SK-N-SH treated with all-trans-retinoic acid at 6 μM for 48 hours (cell line): ENCODE measurements at regions not wholly inside any gene's neighbourhood (a gene's known extent, or its start where the extent isn't known, plus 50 kb on each side); places are given as distances from the start of the nearest gene placed in this dataset.

ENCODE experiments used
- ATAC-seq: fragments of 200-7000 bp; cut with Tn5 transposase; 3 replicates; pipeline ENCODE4 v1.9.1; 2020; ENCODE audit warnings: mild to moderate bottlenecking, moderate library complexity
- ARNTL ChIP-seq: fragments of 450-650 bp; formaldehyde crosslinking; IDR thresholded peaks from 2 replicates; pipeline ENCODE4 v1.5.0; 2020; ENCODE audit warnings: low read depth, mild to moderate bottlenecking, moderate library complexity, borderline replicate concordance
- BACH2 ChIP-seq: fragments of 250-450 bp; sonication (Bioruptor Pico); IDR thresholded peaks from 2 replicates; pipeline ENCODE4 v1.9.0; 2021; ENCODE audit warnings: mild to moderate bottlenecking, borderline replicate concordance
- CREB5 ChIP-seq: fragments of 250-450 bp; sonication (Bioruptor Pico); IDR thresholded peaks from 2 replicates; pipeline ENCODE4 v1.5.1; 2020; ENCODE audit warnings: low read depth, mild to moderate bottlenecking, moderate library complexity
- CSDC2 ChIP-seq: fragments of 250-450 bp; sonication (Bioruptor Pico); IDR thresholded peaks from 2 replicates; pipeline ENCODE4 v1.5.0; 2020; ENCODE audit warnings: mild to moderate bottlenecking, moderate library complexity
- GLIS3 ChIP-seq: fragments of 250-450 bp; sonication (Bioruptor Pico); IDR thresholded peaks from 2 replicates; pipeline ENCODE4 v1.5.0; 2020; ENCODE audit warnings: mild to moderate bottlenecking, moderate library complexity
- ISL1 ChIP-seq: fragments of 250-450 bp; sonication (Bioruptor Pico); IDR thresholded peaks from 2 replicates; pipeline ENCODE4 v2.1.2; 2022; ENCODE audit warnings: mild to moderate bottlenecking, moderate library complexity
- OSR1 ChIP-seq: fragments of 250-450 bp; sonication (Bioruptor Pico); IDR thresholded peaks from 2 replicates; pipeline ENCODE4 v1.8.0; 2022; ENCODE audit warnings: moderate library complexity, mild to moderate bottlenecking, inconsistent platforms
- PATZ1 ChIP-seq: fragments of 250-450 bp; sonication (Bioruptor Pico); IDR thresholded peaks from 2 replicates; pipeline ENCODE4 v1.8.0; 2020; ENCODE audit warnings: mild to moderate bottlenecking, moderate library complexity, borderline replicate concordance
- PPARA ChIP-seq: fragments of 250-450 bp; sonication (Bioruptor Pico); IDR thresholded peaks from 2 replicates; pipeline ENCODE4 v1.5.0; 2020; ENCODE audit warnings: mild to moderate bottlenecking, borderline replicate concordance
- RARB ChIP-seq: fragments of 250-450 bp; sonication (Bioruptor Pico); IDR thresholded peaks from 2 replicates; pipeline ENCODE4 v1.8.0; 2021; ENCODE audit warnings: mild to moderate bottlenecking, moderate library complexity
- SNAI2 ChIP-seq: fragments of 250-450 bp; sonication (Bioruptor Pico); IDR thresholded peaks from 2 replicates; pipeline ENCODE4 v1.5.0; 2020; ENCODE audit warnings: mild to moderate bottlenecking, moderate library complexity
- TCF4 ChIP-seq: fragments of 250-450 bp; sonication (Bioruptor Pico); IDR thresholded peaks from 2 replicates; pipeline ENCODE4 v1.8.0; 2021; ENCODE audit warnings: mild to moderate bottlenecking, moderate library complexity, borderline replicate concordance
- TOX ChIP-seq: fragments of 250-450 bp; sonication (Bioruptor Pico); IDR thresholded peaks from 2 replicates; pipeline ENCODE4 v1.8.0; 2021; ENCODE audit warnings: mild to moderate bottlenecking, moderate library complexity, borderline replicate concordance
- TSHZ2 ChIP-seq: fragments of 250-450 bp; sonication (Bioruptor Pico); IDR thresholded peaks from 2 replicates; pipeline ENCODE4 v1.5.0; 2020; ENCODE audit warnings: mild to moderate bottlenecking, moderate library complexity
- ZC3H10 ChIP-seq: fragments of 250-450 bp; sonication (Bioruptor Pico); IDR thresholded peaks from 2 replicates; pipeline ENCODE4 v1.5.1; 2021; ENCODE audit warnings: mild to moderate bottlenecking, moderate library complexity
- ZFP3 ChIP-seq: fragments of 250-450 bp; sonication (Bioruptor Pico); IDR thresholded peaks from 2 replicates; pipeline ENCODE4 v1.5.0; 2020; ENCODE audit warnings: mild to moderate bottlenecking, moderate library complexity
- ZFP30 ChIP-seq: fragments of 450-650 bp; formaldehyde crosslinking; IDR thresholded peaks from 2 replicates; pipeline ENCODE4 v1.5.0; 2022; ENCODE audit warnings: mild to moderate bottlenecking, moderate library complexity
- ZNF565 ChIP-seq: fragments of 450-650 bp; formaldehyde crosslinking; conservative IDR thresholded peaks from 2 replicates; pipeline ENCODE4 v1.5.0; 2020; ENCODE audit warnings: low read depth, mild to moderate bottlenecking, moderate library complexity
- ZNF70 ChIP-seq: fragments of 450-650 bp; formaldehyde crosslinking; IDR thresholded peaks from 2 replicates; pipeline ENCODE4 v1.5.0; 2020; ENCODE audit warnings: mild to moderate bottlenecking, moderate library complexity
- ZNF8 ChIP-seq: fragments of 450-650 bp; formaldehyde crosslinking; IDR thresholded peaks from 2 replicates; pipeline ENCODE4 v1.5.0; 2020; ENCODE audit warnings: mild to moderate bottlenecking, moderate library complexity
- TF ChIP-seq, protein P1 (sequence below): fragments of 250-450 bp; sonication (Bioruptor Pico); IDR thresholded peaks from 2 replicates; pipeline ENCODE4 v1.5.1; 2021; ENCODE audit warnings: mild to moderate bottlenecking, moderate library complexity
- TF ChIP-seq, protein P2 (sequence below): fragments of 250-450 bp; sonication (Bioruptor Pico); IDR thresholded peaks from 2 replicates; pipeline ENCODE4 v1.8.0; 2021; ENCODE audit warnings: low read depth, mild to moderate bottlenecking, moderate library complexity, borderline replicate concordance

DNA sequence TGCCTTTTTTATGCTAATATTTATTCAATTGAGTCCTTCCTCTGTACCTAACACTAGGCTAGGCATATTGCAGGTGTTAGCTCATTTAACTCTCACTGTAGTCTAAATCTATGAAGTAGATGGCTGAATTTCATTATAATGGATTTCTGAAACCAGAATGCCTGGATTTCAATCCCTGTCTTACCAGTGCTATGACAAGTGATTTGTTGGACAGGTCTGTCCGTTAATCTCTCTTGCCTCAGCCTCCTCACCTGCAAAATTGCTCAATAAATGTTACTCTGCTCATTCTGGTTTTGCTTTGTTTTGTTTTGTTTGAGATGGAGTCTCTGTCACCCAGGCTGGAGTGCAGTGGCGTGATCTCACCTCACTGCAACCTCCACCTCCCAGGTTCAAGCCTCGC is 146.1 kb upstream of the ADGRL2 start:
- no peak for ATAC-seq
- TF ChIP-seq ZC3H10 (no peak), PPARA (CRISPR knock-in tag) (no peak), GLIS3 (no peak), TOX (no peak), PATZ1 (CRISPR knock-in tag) (no peak), SNAI2 (CRISPR knock-in tag) (no peak), ZNF565 (CRISPR knock-in tag) (no peak), ARNTL (CRISPR knock-in tag) (no peak), ZFP3 (CRISPR knock-in tag) (no peak), ZFP30 (CRISPR knock-in tag) (no peak), ZNF8 (CRISPR knock-in tag) (no peak), CSDC2 (no peak), TSHZ2 (CRISPR knock-in tag) (no peak), CREB5 (CRISPR knock-in tag) (no peak), TCF4 (CRISPR knock-in tag) (no peak), OSR1 (no peak), ISL1 (CRISPR knock-in tag) (no peak), BACH2 (CRISPR knock-in tag) (no peak)
- TF ChIP-seq, protein P1, sequence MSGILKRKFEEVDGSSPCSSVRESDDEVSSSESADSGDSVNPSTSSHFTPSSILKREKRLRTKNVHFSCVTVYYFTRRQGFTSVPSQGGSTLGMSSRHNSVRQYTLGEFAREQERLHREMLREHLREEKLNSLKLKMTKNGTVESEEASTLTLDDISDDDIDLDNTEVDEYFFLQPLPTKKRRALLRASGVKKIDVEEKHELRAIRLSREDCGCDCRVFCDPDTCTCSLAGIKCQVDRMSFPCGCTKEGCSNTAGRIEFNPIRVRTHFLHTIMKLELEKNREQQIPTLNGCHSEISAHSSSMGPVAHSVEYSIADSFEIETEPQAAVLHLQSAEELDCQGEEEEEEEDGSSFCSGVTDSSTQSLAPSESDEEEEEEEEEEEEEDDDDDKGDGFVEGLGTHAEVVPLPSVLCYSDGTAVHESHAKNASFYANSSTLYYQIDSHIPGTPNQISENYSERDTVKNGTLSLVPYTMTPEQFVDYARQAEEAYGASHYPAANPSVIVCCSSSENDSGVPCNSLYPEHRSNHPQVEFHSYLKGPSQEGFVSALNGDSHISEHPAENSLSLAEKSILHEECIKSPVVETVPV: no peak
- TF ChIP-seq, protein P2, sequence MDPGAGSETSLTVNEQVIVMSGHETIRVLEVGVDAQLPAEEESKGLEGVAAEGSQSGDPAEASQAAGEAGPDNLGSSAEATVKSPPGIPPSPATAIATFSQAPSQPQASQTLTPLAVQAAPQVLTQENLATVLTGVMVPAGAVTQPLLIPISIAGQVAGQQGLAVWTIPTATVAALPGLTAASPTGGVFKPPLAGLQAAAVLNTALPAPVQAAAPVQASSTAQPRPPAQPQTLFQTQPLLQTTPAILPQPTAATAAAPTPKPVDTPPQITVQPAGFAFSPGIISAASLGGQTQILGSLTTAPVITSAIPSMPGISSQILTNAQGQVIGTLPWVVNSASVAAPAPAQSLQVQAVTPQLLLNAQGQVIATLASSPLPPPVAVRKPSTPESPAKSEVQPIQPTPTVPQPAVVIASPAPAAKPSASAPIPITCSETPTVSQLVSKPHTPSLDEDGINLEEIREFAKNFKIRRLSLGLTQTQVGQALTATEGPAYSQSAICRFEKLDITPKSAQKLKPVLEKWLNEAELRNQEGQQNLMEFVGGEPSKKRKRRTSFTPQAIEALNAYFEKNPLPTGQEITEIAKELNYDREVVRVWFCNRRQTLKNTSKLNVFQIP (CRISPR knock-in tag): no peak

DNA sequence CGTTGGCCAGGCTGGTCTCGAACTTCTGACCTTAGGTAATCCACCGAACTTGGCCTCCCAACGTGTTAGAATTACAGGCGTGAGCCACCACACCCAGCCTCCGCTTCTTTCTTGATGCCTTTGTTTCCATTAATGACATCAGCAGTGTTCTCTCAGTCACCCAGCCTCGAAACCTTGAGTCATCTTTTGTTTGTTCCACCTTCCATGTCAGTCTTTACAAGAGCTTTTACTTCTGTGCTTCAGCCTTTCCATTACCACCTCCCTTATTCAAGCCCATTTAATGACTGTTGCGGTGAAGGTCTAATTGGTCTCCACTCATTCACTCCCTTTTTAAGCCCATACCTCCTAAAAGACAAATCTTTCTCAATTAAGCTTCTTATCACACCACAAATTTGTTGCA is 146.6 kb upstream of the ADGRL2 start:
- TF ChIP-seq TOX (no peak), SNAI2 (CRISPR knock-in tag) (no peak), ZNF565 (CRISPR knock-in tag) (no peak), ZFP3 (CRISPR knock-in tag) (no peak), PATZ1 (CRISPR knock-in tag) (no peak), GLIS3 (no peak), ZNF70 (no peak), CREB5 (CRISPR knock-in tag) (no peak), TCF4 (CRISPR knock-in tag) (no peak), RARB (CRISPR knock-in tag) (no peak), ZNF8 (CRISPR knock-in tag) (no peak), ARNTL (CRISPR knock-in tag) (no peak)
- no peak for ATAC-seq
